GM23338 (cell line): ENCODE measurements at regions not wholly inside any gene's neighbourhood (a gene's known extent, or its start where the extent isn't known, plus 50 kb on each side); places are given as distances from the start of the nearest gene placed in this dataset.

ENCODE experiments used
- ATAC-seq: fragments of 200-7000 bp; cut with Tn5 transposase; 3 replicates; pipeline ENCODE4 v1.9.1; 2020
- DNase-seq: peaks from one replicate; pipeline ENCODE4 v3.0.0-alpha.2; 2015; ENCODE audit warnings: low spot score
- H2AFZ ChIP-seq: fragments of 200-600 bp; sonication (generic); 2 replicates; pipeline ENCODE4 v1.8.0; 2016; ENCODE audit warnings: antibody characterized with exemption, mild to moderate bottlenecking, moderate library complexity
- H3F3A ChIP-seq: fragments of 200-600 bp; sonication (generic); replicated peaks from 2 replicates; pipeline ENCODE4 v1.8.0; 2017; ENCODE audit warnings: antibody characterized with exemption, mixed run types, low read depth
- H3K27ac ChIP-seq: fragments of 200-600 bp; sonication (generic); 2 replicates; pipeline ENCODE4 v1.6.1; 2016; ENCODE audit warnings: low read depth
- H3K27me3 ChIP-seq: fragments of 200-600 bp; sonication (generic); 2 replicates; pipeline ENCODE4 v1.8.0; 2016; ENCODE audit warnings: mild to moderate bottlenecking, mixed run types, moderate library complexity; ENCODE audit not compliant: insufficient read depth
- H3K36me3 ChIP-seq: fragments of 200-600 bp; sonication (generic); 2 replicates; pipeline ENCODE4 v1.8.0; 2016; ENCODE audit warnings: mild to moderate bottlenecking; ENCODE audit not compliant: insufficient read depth
- H3K4me1 ChIP-seq: fragments of 200-600 bp; sonication (generic); 2 replicates; pipeline ENCODE4 v1.8.0; 2016; ENCODE audit warnings: mild to moderate bottlenecking, moderate library complexity; ENCODE audit not compliant: insufficient read depth
- H3K4me2 ChIP-seq: fragments of 200-600 bp; sonication (generic); 2 replicates; pipeline ENCODE4 v1.7.1; 2017; ENCODE audit warnings: mixed run types
- H3K4me3 ChIP-seq: fragments of 200-600 bp; sonication (generic); 2 replicates; pipeline ENCODE4 v1.6.1; 2016; ENCODE audit warnings: mixed run types
- H3K79me2 ChIP-seq: fragments of 200-600 bp; sonication (generic); replicated peaks from 2 replicates; pipeline ENCODE4 v1.8.0; 2017; ENCODE audit warnings: mild to moderate bottlenecking; ENCODE audit not compliant: insufficient read depth
- H3K9me2 ChIP-seq: fragments of 200-600 bp; sonication (generic); 2 replicates; pipeline ENCODE4 v1.8.0; 2017; ENCODE audit not compliant: insufficient read depth
- H4K20me1 ChIP-seq: fragments of 200-600 bp; sonication (generic); replicated peaks from 2 replicates; pipeline ENCODE4 v1.8.0; 2017; ENCODE audit warnings: mild to moderate bottlenecking; ENCODE audit not compliant: insufficient read depth
- H3K27ac Mint-ChIP-seq: 2 replicates; pipeline ENCODE4 v1.8.0; 2020; ENCODE audit warnings: inconsistent platforms, mild to moderate bottlenecking, moderate library complexity, mixed read lengths
- H3K27me3 Mint-ChIP-seq: 3 replicates; pipeline ENCODE4 v1.8.0; 2022; ENCODE audit warnings: low read depth, mild to moderate bottlenecking, moderate library complexity, mixed read lengths, inconsistent platforms; ENCODE audit not compliant: insufficient read depth, poor library complexity
- H3K36me3 Mint-ChIP-seq: 3 replicates; pipeline ENCODE4 v1.8.0; 2021; ENCODE audit warnings: low read depth, mild to moderate bottlenecking, inconsistent platforms, moderate library complexity, mixed read lengths
- H3K4me1 Mint-ChIP-seq: 3 replicates; pipeline ENCODE4 v1.8.0; 2020; ENCODE audit warnings: mild to moderate bottlenecking, inconsistent platforms, mixed read lengths
- H3K4me3 Mint-ChIP-seq: 3 replicates; pipeline ENCODE4 v1.8.0; 2021; ENCODE audit warnings: moderate library complexity, mild to moderate bottlenecking, inconsistent platforms, mixed read lengths
- H3K9me3 Mint-ChIP-seq: 3 replicates; pipeline ENCODE4 v1.8.0; 2020; ENCODE audit warnings: moderate library complexity, mild to moderate bottlenecking, inconsistent platforms, mixed read lengths
- CREB1 ChIP-seq: fragments of 250-450 bp; sonication (Bioruptor Pico); IDR thresholded peaks from 2 replicates; pipeline ENCODE4 v1.5.0; 2020; ENCODE audit warnings: low read depth, mild to moderate bottlenecking, moderate library complexity
- EZH2phosphoT487 ChIP-seq: fragments of 200-600 bp; sonication (generic); IDR thresholded peaks from one replicate; pipeline ENCODE4 v1.8.1; 2018; ENCODE audit warnings: antibody characterized with exemption; ENCODE audit not compliant: unreplicated experiment
- JUNB ChIP-seq: IDR thresholded peaks from one replicate; pipeline ENCODE4 v1.6.1; 2016; ENCODE audit warnings: antibody characterized with exemption; ENCODE audit not compliant: unreplicated experiment
- NANOG ChIP-seq: IDR thresholded peaks from 2 replicates; pipeline ENCODE4 v1.6.1; 2016; ENCODE audit warnings: antibody characterized with exemption, borderline replicate concordance
- POLR2AphosphoS5 ChIP-seq: IDR thresholded peaks from 2 replicates; pipeline ENCODE4 v1.6.1; 2016; ENCODE audit warnings: antibody characterized with exemption, low read depth
- STAT1 ChIP-seq: IDR thresholded peaks from one replicate; pipeline ENCODE4 v1.6.1; 2016; ENCODE audit warnings: antibody characterized with exemption; ENCODE audit not compliant: unreplicated experiment
- ZNF114 ChIP-seq: fragments of 250-450 bp; sonication (Bioruptor Pico); IDR thresholded peaks from 2 replicates; pipeline ENCODE4 v1.5.0; 2020; ENCODE audit warnings: mild to moderate bottlenecking, moderate library complexity
- TF ChIP-seq, protein P1 (sequence below), 2 experiments: fragments of 200-600 bp in 1 of 2; sonication (generic) in 1 of 2; conservative IDR thresholded peaks; 2 replicates each; pipeline versions ENCODE4 v1.5.1 to v1.6.1; 2016 to 2017; ENCODE audit warnings: antibody characterized with exemption in 2 of 2, low read depth in 2 of 2, mild to moderate bottlenecking in 2 of 2, moderate library complexity in 1 of 2
- TF ChIP-seq, protein P2 (sequence below): IDR thresholded peaks from 2 replicates; pipeline ENCODE4 v1.6.1; 2016; ENCODE audit warnings: antibody characterized with exemption
- TF ChIP-seq, protein P3 (sequence below): IDR thresholded peaks from one replicate; pipeline ENCODE4 v1.6.1; 2018; ENCODE audit warnings: antibody characterized with exemption; ENCODE audit not compliant: unreplicated experiment

DNA sequence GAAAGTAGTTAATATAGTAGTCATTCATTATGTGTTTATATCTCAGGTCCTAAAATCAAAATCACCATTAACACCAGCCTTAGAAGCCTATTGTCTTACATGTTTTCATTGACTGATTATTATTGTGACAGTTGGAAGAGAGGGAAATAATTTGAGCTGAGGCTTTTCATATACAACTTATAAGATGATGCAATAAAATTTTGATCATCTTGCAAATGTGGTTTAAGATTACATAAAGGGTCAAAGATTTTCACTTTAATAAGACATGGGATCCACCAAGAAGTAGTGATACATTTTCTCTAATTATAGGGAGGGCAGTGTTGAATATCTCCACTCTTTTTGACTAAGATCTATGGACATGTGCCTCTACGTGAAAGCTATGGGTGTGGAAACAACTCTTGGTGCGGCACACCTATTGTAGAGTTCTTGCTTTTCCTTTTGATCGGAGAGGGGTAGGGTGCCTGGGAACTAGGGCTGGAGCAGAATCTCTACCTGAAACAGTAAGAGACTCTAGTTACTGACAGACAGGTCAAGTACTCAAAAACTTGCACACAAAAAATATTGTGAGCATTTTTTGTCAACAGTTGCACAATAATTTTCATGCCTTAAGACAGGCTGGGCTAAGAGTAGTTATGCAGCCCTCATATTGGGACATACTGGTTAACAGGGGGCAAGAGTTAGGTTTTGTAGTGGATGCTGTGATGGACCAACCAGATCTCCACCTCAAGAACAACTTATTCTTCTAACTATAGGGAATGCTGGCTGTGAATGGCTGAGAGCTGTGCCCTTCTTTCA is 139.3 kb upstream of the FST start:
- Histone ChIP-seq H2AFZ (no peak overlapping the region), H3K9me2 (peaks cover 12% of the 10 kb centered on the region; the same call in 1 of the 2 replicates), H3K27ac (no peak overlapping the region), H3F3A (no peaks in the 10 kb centered on the region), H3K36me3 (no peaks in the 10 kb centered on the region), H4K20me1 (no peaks in the 10 kb centered on the region), H3K4me3 (no peak overlapping the region), H3K4me1 (no peaks in the 10 kb centered on the region), H3K27me3 (no peaks in the 10 kb centered on the region), H3K4me2 (no peak overlapping the region), H3K79me2 (no peaks in the 10 kb centered on the region)
- TF ChIP-seq NANOG (no peak), POLR2AphosphoS5 (no peak), STAT1 (no peak), JUNB (no peak)
- TF ChIP-seq, protein P1, sequence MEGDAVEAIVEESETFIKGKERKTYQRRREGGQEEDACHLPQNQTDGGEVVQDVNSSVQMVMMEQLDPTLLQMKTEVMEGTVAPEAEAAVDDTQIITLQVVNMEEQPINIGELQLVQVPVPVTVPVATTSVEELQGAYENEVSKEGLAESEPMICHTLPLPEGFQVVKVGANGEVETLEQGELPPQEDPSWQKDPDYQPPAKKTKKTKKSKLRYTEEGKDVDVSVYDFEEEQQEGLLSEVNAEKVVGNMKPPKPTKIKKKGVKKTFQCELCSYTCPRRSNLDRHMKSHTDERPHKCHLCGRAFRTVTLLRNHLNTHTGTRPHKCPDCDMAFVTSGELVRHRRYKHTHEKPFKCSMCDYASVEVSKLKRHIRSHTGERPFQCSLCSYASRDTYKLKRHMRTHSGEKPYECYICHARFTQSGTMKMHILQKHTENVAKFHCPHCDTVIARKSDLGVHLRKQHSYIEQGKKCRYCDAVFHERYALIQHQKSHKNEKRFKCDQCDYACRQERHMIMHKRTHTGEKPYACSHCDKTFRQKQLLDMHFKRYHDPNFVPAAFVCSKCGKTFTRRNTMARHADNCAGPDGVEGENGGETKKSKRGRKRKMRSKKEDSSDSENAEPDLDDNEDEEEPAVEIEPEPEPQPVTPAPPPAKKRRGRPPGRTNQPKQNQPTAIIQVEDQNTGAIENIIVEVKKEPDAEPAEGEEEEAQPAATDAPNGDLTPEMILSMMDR (conservative IDR thresholded peaks at IDR 0.05; ENCODE audit: low read depth in 2 of 2), result no peak
- TF ChIP-seq, protein P2, sequence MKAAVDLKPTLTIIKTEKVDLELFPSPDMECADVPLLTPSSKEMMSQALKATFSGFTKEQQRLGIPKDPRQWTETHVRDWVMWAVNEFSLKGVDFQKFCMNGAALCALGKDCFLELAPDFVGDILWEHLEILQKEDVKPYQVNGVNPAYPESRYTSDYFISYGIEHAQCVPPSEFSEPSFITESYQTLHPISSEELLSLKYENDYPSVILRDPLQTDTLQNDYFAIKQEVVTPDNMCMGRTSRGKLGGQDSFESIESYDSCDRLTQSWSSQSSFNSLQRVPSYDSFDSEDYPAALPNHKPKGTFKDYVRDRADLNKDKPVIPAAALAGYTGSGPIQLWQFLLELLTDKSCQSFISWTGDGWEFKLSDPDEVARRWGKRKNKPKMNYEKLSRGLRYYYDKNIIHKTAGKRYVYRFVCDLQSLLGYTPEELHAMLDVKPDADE, result no peak
- TF ChIP-seq, protein P3, sequence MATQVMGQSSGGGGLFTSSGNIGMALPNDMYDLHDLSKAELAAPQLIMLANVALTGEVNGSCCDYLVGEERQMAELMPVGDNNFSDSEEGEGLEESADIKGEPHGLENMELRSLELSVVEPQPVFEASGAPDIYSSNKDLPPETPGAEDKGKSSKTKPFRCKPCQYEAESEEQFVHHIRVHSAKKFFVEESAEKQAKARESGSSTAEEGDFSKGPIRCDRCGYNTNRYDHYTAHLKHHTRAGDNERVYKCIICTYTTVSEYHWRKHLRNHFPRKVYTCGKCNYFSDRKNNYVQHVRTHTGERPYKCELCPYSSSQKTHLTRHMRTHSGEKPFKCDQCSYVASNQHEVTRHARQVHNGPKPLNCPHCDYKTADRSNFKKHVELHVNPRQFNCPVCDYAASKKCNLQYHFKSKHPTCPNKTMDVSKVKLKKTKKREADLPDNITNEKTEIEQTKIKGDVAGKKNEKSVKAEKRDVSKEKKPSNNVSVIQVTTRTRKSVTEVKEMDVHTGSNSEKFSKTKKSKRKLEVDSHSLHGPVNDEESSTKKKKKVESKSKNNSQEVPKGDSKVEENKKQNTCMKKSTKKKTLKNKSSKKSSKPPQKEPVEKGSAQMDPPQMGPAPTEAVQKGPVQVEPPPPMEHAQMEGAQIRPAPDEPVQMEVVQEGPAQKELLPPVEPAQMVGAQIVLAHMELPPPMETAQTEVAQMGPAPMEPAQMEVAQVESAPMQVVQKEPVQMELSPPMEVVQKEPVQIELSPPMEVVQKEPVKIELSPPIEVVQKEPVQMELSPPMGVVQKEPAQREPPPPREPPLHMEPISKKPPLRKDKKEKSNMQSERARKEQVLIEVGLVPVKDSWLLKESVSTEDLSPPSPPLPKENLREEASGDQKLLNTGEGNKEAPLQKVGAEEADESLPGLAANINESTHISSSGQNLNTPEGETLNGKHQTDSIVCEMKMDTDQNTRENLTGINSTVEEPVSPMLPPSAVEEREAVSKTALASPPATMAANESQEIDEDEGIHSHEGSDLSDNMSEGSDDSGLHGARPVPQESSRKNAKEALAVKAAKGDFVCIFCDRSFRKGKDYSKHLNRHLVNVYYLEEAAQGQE, result no peak
- Mint-ChIP-seq H3K27ac (no peak overlapping the region; the same call in 1 of the 2 replicates), H3K4me1 (no peaks in the 10 kb centered on the region), H3K4me3 (no peak overlapping the region), H3K36me3 (no peaks in the 10 kb centered on the region), H3K27me3 (no peaks in the 10 kb centered on the region), H3K9me3 (no peaks in the 10 kb centered on the region)
- DNase-seq (no peak), ATAC-seq (no peak)

DNA sequence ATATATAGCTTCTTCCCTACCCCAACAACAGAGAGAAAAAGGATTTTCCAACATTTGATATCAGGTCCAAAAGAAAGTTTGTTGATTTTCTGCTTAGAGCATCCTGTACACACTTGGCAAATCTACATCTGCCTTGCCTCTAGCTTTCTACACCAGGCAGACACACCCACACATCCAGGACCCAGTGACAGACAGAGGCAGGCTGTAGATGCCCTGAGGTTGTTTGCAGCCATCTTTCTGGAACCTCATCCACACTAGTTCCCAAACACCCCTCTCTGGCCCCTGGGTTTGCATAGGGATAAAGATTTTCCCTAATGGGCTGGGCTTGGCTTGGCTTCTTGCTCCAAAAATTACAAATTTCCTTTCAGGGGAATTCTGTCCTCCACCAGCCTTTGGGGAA is 138.2 kb upstream of the FST start:
- no peaks in the 10 kb centered on the region for H3K36me3 Mint-ChIP-seq
- Histone ChIP-seq H3F3A (no peaks in the 10 kb centered on the region), H3K36me3 (no peaks in the 10 kb centered on the region), H2AFZ (no peak overlapping the region), H3K4me3 (no peak overlapping the region), H3K27me3 (no peaks in the 10 kb centered on the region), H3K4me1 (no peaks in the 10 kb centered on the region), H3K27ac (no peak overlapping the region), H3K4me2 (no peak overlapping the region), H4K20me1 (no peaks in the 10 kb centered on the region), H3K79me2 (no peaks in the 10 kb centered on the region), H3K9me2 (peaks cover 12% of the 10 kb centered on the region; the same call in 1 of the 2 replicates)
- no peak overlapping the region for H3K27ac Mint-ChIP-seq
- DNase-seq, result no peak
- no peaks in the 10 kb centered on the region for H3K27me3 Mint-ChIP-seq
- H3K9me3 Mint-ChIP-seq, result no peaks in the 10 kb centered on the region
- no peaks in the 10 kb centered on the region for H3K4me1 Mint-ChIP-seq
- no peak for ATAC-seq
- H3K4me3 Mint-ChIP-seq, result no peak overlapping the region
- no peak for TF ChIP-seq ZNF114 (CRISPR knock-in tag)
- no peak for TF ChIP-seq POLR2AphosphoS5
- no peak for TF ChIP-seq CREB1
- TF ChIP-seq EZH2phosphoT487, result no peak
- TF ChIP-seq, protein P3, result no peak
- TF ChIP-seq, protein P2, result no peak
